Hippocampal formation (tissue), 2 donors: ENCODE measurements at regions not wholly inside any gene's neighbourhood (a gene's known extent, or its start where the extent isn't known, plus 50 kb on each side); places are given as distances from the start of the nearest gene placed in this dataset.

Experiments used
- DNase-seq, 2 donors: peaks; one replicate each; lab custom pipeline; 2025; lab: John Stamatoyannopoulos, UW

DNA sequence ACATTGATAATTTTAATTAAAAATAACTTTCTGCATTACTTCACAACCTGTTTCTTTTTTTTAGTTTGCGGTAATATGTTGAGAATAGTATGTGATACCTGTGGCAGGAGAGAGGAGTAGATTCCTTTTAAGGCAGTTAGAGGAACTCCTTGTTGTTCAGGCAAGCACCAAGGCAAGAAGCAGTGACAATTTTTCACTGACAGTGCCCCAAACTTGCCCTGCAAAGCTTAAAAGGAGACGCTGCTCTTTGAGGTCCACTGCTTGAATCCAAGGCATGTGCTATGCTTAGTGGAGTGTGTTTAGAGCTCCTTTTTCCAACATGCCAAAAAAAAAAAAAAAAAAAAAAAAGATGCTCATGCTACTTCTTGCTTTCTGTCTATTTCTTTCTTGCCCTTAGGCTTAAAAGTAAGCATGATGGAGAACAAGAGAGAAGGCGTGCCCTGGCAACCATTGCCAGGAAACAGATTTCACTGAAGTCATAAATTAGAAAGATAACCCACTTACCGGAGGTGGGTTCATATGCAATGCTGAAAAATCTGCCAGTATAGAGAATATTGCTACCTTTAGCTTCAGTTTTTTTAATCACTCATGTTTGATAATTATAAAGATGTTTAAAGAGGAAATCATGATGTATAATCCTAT is 58.3 kb upstream of the DYRK2 start:
- DNase-seq = no peak

DNA sequence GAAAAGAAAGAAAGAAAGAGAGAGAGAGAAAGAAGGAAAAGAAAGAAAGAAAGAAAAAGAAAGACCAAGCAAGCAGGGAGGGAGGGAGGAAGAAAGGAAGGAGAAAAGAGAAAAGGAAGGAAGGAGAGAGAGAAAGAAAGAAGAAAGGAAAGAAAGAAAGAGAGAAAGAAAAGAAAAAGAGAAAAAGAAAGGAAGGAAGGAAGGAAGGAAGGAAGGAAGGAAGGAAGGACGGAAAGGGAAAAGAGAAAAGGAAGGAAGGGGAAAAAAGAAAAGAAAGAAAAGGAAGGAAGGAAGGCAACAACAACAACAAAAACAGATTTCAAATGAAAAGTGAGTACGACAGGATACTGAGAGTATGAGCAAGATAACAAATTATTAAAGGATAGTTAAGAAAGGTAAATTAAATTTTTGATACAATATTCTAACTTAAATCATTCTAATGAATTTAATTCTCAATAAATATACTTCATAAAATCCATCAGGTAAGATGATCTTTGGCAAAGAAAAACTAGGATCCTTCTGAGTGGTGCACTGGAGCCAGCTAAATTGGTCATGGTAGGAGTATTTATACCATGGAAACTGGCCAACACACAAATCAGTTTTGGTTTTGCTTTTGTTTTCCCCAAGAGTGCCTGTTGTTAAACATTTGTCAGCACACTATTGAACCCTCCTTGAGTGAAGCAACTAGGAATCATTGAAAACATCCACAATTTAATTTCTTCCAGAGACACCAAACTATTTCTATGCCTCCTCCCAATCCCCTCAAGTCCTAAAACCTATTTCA is 56.1 kb upstream of the DYRK2 start:
- DNase-seq = no peak

DNA sequence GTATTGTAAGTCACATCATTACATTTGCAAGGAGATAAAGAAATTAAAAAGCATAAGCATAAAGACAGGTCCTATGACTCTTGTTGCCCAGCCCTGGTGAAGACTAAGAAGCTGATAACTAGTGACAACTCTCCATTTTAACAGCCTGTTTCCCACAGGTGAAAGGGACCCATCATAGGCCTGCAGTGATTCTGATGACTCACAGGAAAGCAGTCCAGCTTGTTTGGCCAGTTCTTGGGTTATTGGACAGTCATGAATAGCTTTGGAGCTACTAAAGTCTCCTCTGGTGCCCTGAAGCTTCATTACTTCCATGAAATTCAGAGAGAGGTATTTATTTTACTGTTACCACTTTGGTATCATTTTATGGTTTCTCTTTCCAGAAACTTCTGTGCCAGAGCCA is 55.5 kb upstream of the DYRK2 start:
- DNase-seq = no peak

DNA sequence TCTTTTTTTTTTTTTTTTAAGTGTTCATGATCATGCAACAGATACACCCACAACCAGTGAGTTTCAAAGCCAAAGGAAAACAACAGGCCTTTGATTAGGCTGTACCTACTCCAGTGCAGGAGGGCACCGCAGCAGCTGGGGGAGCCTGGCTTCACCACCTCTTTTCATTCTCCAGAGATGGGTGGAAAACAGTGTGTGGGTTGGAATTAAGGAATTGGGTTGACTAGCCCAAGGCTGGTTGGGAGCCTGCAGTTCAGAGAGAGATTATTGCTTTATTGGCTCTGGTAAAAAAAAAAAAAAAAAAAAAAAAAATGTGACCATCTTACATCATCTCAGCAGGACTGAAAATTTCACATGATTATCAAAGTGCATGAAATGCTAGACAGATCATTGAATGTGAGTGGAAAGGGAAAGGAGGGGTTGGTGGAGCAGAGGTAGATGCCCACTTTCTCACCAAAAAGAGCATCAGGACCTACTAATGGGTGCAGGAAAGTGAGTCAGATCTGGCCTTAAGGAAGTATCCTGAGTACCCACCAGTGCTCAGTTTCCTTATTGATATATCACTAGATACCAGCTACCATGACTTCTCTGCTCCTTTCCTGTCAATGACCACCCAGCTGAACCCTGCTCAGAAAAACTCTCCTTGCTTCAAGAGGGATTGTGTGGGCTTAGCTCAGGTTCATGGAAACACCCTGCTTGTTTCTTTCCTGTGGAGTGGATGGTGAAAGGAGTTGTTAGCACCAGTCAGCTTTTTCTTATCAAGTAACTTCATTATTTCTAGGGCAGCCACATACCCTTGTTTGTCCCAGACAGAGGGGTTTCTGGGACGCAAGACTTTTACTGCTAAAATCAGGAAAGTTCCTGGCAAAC is 54.8 kb upstream of the DYRK2 start:
- DNase-seq = no peak

DNA sequence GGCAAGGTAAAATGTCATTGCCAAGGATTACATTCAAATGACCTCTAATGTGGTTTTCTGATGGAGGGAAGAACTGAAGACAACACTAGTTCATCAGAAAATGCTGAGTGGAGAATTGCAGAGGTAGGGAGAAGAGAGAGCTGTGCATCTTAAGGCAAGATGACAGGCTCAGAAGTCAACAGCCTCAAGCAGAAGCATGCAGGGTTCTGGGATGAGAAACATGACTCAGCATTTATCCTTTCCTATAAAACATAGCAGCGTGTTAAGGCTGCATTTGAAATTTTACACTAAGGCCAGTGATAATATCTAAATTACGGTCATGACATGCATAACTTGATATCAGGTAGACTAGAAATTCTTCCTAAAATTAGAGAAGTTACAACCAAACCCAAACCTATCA is 53.7 kb upstream of the DYRK2 start:
- no peak for DNase-seq

DNA sequence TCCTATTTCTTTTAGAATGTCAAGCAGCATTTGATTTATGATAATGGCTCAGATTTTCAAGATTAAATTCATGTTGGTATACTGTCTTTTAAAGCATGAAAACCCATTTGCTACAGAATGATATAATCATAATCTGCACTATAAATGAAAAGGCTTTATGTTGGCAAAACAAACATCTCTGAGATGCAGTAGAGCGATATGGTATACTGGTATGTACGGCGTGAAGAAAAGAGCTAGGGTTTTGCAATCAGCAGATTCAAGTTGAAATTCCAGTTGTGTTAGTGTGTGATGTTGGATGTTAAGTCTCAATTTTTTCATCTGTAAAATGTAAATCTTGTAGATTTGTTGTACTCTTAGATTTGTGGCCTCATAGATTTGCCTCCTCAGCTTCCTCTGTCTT is 53.2 kb upstream of the DYRK2 start:
- no peak for DNase-seq

DNA sequence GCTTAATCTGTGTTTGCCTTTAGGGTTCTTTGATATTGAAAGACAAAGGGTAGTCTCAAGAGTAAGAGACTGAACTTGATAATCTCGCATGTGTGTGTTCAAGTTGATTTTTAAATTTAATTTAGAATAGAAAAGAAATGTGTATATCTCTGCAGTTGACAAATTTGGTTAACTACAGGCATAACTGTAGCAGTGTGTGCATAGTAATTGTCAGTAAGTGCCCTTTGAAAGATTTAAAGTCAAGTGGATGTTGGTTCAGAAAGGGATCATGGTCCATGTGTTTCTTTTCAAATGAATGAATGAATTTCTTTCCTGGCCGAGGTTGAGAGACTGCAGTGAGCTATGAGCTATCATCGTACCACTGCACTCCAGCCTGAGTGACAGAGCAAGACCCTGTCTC is 49.9 kb upstream of the DYRK2 start:
- DNase-seq = no peak
